ENCODE measurements at regions not wholly inside any gene's neighbourhood (a gene's known extent, or its start where the extent isn't known, plus 50 kb on each side); places are given as distances from the start of the nearest gene placed in this dataset.

DNA sequence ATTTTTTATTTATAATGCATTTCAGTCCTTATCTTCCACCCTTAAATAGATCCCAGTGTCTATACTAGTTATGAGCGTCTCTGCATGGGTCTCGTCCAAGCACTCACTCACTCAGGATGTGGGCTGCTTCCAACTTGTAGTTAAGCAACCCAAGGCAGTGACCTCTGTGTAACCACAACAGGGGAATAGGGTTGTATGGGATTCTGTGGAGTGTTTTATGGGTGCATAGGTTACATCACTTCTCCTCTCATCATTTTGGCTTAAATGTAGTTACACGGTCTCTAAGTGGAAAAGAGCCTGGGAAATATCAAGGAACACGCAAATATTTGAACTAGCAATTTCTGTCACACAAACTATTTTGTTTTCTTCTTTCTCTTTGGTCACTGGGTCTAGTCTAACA, 931.0 kb downstream of the STIM2 start:
- TF ChIP-seq POLR2A (IDR thresholded peaks at IDR 0.05; ENCODE audit: low read depth, low read length) (no peak), POLR2AphosphoS5 (IDR thresholded peaks at IDR 0.05; ENCODE audit: low read depth, low read length) (no peak)
